ENCODE measurements at regions not wholly inside any gene's neighbourhood (a gene's known extent, or its start where the extent isn't known, plus 50 kb on each side); places are given as distances from the start of the nearest gene placed in this dataset.

- no peak overlapping the region for H3K4me3 ChIP-seq (ENCODE audit: low read depth, low read length)
- no peak for DNase-seq (ENCODE audit: low read depth)
- TF ChIP-seq POLR2A (IDR thresholded peaks at IDR 0.05; ENCODE audit: extremely low read depth, insufficient read length) (no peak), CTCF (IDR thresholded peaks at IDR 0.05; ENCODE audit: low read depth, low read length) (no peak), MYC (IDR thresholded peaks at IDR 0.05; ENCODE audit: low read depth, low read length) (no peak)
- TF ChIP-seq, protein P1, sequence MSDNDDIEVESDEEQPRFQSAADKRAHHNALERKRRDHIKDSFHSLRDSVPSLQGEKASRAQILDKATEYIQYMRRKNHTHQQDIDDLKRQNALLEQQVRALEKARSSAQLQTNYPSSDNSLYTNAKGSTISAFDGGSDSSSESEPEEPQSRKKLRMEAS (IDR thresholded peaks at IDR 0.05; ENCODE audit: low read depth, low read length) = no peak
These were observed 201.8 kb downstream of the NSG2 start for GRCh38 chr5:174247301-174247700.

GRCh38 chr5:174251305-174252000, 205.9 kb downstream of the NSG2 start:
- no peak for DNase-seq (ENCODE audit: low read depth)
- no peak overlapping the region for H3K4me3 ChIP-seq (ENCODE audit: low read depth, low read length)
- TF ChIP-seq, protein P1 (IDR thresholded peaks at IDR 0.05; ENCODE audit: low read depth, low read length) = no peak
- TF ChIP-seq POLR2A (IDR thresholded peaks at IDR 0.05; ENCODE audit: extremely low read depth, insufficient read length) (no peak), MYC (IDR thresholded peaks at IDR 0.05; ENCODE audit: low read depth, low read length) (no peak)

GRCh38 chr5:174252121-174252520, 206.6 kb downstream of the NSG2 start:
- no peak for DNase-seq (ENCODE audit: low read depth)
- no peak overlapping the region for H3K4me3 ChIP-seq (ENCODE audit: low read depth, low read length)
- TF ChIP-seq POLR2A (IDR thresholded peaks at IDR 0.05; ENCODE audit: extremely low read depth, insufficient read length) (no peak), CTCF (IDR thresholded peaks at IDR 0.05; ENCODE audit: low read depth, low read length) (no peak), MYC (IDR thresholded peaks at IDR 0.05; ENCODE audit: low read depth, low read length) (no peak)
- TF ChIP-seq, protein P1 (IDR thresholded peaks at IDR 0.05; ENCODE audit: low read depth, low read length) = no peak

- TF ChIP-seq MYC (IDR thresholded peaks at IDR 0.05; ENCODE audit: low read depth, low read length) = no peak
- DNase-seq (ENCODE audit: low read depth) = no peak
- H3K4me3 ChIP-seq (ENCODE audit: low read depth, low read length) = no peak overlapping the region
These were observed 214.4 kb downstream of the NSG2 start for GRCh38 chr5:174259696-174260420.

GRCh38 chr5:174271316-174271715, 225.8 kb downstream of the NSG2 start:
- DNase-seq (ENCODE audit: low read depth) = no peak
- no peak overlapping the region for H3K4me3 ChIP-seq (ENCODE audit: low read depth, low read length)
- TF ChIP-seq CTCF (IDR thresholded peaks at IDR 0.05; ENCODE audit: low read depth, low read length) = no peak
- TF ChIP-seq, protein P1 (IDR thresholded peaks at IDR 0.05; ENCODE audit: low read depth, low read length) = no peak
- no peak for TF ChIP-seq MYC (IDR thresholded peaks at IDR 0.05; ENCODE audit: low read depth, low read length)
- TF ChIP-seq POLR2A (IDR thresholded peaks at IDR 0.05; ENCODE audit: extremely low read depth, insufficient read length) = no peak

- DNase-seq (ENCODE audit: low read depth) = no peak
- no peak overlapping the region for H3K4me3 ChIP-seq (ENCODE audit: low read depth, low read length)
- no peak for TF ChIP-seq CTCF (IDR thresholded peaks at IDR 0.05; ENCODE audit: low read depth, low read length)
- TF ChIP-seq MYC (IDR thresholded peaks at IDR 0.05; ENCODE audit: low read depth, low read length) = no peak
- TF ChIP-seq, protein P1 (IDR thresholded peaks at IDR 0.05; ENCODE audit: low read depth, low read length) = no peak
- no peak for TF ChIP-seq POLR2A (IDR thresholded peaks at IDR 0.05; ENCODE audit: extremely low read depth, insufficient read length)
These were observed 227.2 kb downstream of the NSG2 start for GRCh38 chr5:174272671-174273070.
